ENCODE measurements at regions not wholly inside any gene's neighbourhood (a gene's known extent, or its start where the extent isn't known, plus 50 kb on each side); places are given as distances from the start of the nearest gene placed in this dataset.

- TF ChIP-seq CTCF (IDR thresholded peaks at IDR 0.05) (no peak), POLR2AphosphoS5 (IDR thresholded peaks at IDR 0.05) (no peak)
Observed at GRCh38 chr18:2414235-2414634, 157.1 kb downstream of the METTL4 start.

Measured in breast epithelium (tissue), 3 donors.